H1 (cell line): ENCODE measurements at regions not wholly inside any gene's neighbourhood (a gene's known extent, or its start where the extent isn't known, plus 50 kb on each side); places are given as distances from the start of the nearest gene placed in this dataset.

Experiments
- CTCF ChIA-PET: fragments of 300-600 bp; sonication (Branson Sonifier 250); formaldehyde crosslinking; loops from one replicate; lab custom pipeline; 2021; ENCODE audit not compliant: partially characterized antibody; lab: Charles Lee
- POLR2A ChIA-PET: fragments of 300-600 bp; sonication (Branson Sonifier 250); formaldehyde crosslinking; loops from one replicate; lab custom pipeline; 2021; ENCODE audit warnings: inconsistent platforms; ENCODE audit not compliant: partially characterized antibody; lab: Charles Lee
- DNase-seq, 2 experiments: peaks; one replicate each; pipeline versions ENCODE4 v3.0.0 to v3.0.0-alpha.2; 2010 to 2022; ENCODE audit warnings: low spot score in 2 of 2, low read depth in 1 of 2, mixed read lengths in 1 of 2
- FAIRE-seq: peaks from 2 replicates; lab custom pipeline; 2011; peaks lifted over from hg19 to GRCh38; lab: Jason Lieb, UNC
- H2AFZ ChIP-seq: 2 replicates; pipeline ENCODE4 v1.8.1; 2012; ENCODE audit warnings: low read length, inconsistent platforms
- H2AK5ac ChIP-seq: 2 replicates; pipeline ENCODE4 v1.6.1; 2013; ENCODE audit warnings: low read depth, low read length
- H2BK120ac ChIP-seq: replicated peaks from 2 replicates; pipeline ENCODE3; 2013; ENCODE audit warnings: low read depth, low read length, inconsistent platforms
- H2BK12ac ChIP-seq: 2 replicates; pipeline ENCODE4 v1.6.1; 2013; ENCODE audit warnings: low read depth, low read length
- H2BK15ac ChIP-seq: 2 replicates; pipeline ENCODE4 v1.6.1; 2013; ENCODE audit warnings: low read length
- H2BK20ac ChIP-seq: 2 replicates; pipeline ENCODE4 v1.6.1; 2013; ENCODE audit warnings: low read length
- H2BK5ac ChIP-seq: 2 replicates; pipeline ENCODE4 v1.6.1; 2013; ENCODE audit warnings: low read depth, low read length
- H3K14ac ChIP-seq: 2 replicates; pipeline ENCODE4 v1.6.1; 2013; ENCODE audit warnings: inconsistent platforms; ENCODE audit not compliant: insufficient read length
- H3K18ac ChIP-seq: 2 replicates; pipeline ENCODE4 v1.6.1; 2013; ENCODE audit warnings: low read length; ENCODE audit errors: extremely low read depth
- H3K23ac ChIP-seq: 2 replicates; pipeline ENCODE4 v1.6.1; 2013; ENCODE audit warnings: inconsistent platforms; ENCODE audit not compliant: insufficient read length
- H3K23me2 ChIP-seq: 2 replicates; pipeline ENCODE4 v1.6.1; 2013; ENCODE audit warnings: low read depth, low read length
- H3K27ac ChIP-seq: 2 replicates; pipeline ENCODE4 v1.6.1; 2011; ENCODE audit warnings: low read depth, low read length, inconsistent platforms
- H3K27me3 ChIP-seq, 4 experiments: replicated peaks in 1 of 4; 1 replicate in 1 of 4; 2 replicates in 3 of 4; pipeline versions ENCODE4 v1.6.1 to v1.8.1; 2011 to 2013; ENCODE audit warnings: low read length in 3 of 4, mild to moderate bottlenecking in 3 of 4, inconsistent platforms in 2 of 4, mixed read lengths in 2 of 4, moderate library complexity in 1 of 4; ENCODE audit not compliant: control insufficient read depth in 3 of 4, insufficient read depth in 3 of 4; ENCODE audit errors: extremely low read depth in 1 of 4
- H3K36me3 ChIP-seq, 4 experiments: 2 replicates each; pipeline versions ENCODE4 v1.6.1 to v1.8.1; 2011 to 2013; ENCODE audit warnings: mild to moderate bottlenecking in 4 of 4, low read length in 3 of 4, moderate library complexity in 2 of 4, control low read depth in 1 of 4, inconsistent platforms in 1 of 4; ENCODE audit not compliant: insufficient read depth in 4 of 4, control insufficient read depth in 2 of 4
- H3K4ac ChIP-seq: replicated peaks from 2 replicates; pipeline ENCODE3; 2013; ENCODE audit warnings: low read length, low read depth, mixed read lengths, inconsistent platforms; ENCODE audit not compliant: insufficient read length
- H3K4me1 ChIP-seq, 4 experiments: replicated peaks in 1 of 4; 1 replicate in 1 of 4; 2 replicates in 3 of 4; pipeline versions ENCODE4 v1.6.1 to v1.8.1; 2011 to 2013; ENCODE audit warnings: low read length in 3 of 4, inconsistent platforms in 2 of 4, mixed read lengths in 1 of 4; ENCODE audit not compliant: insufficient read depth in 4 of 4, control insufficient read depth in 3 of 4
- H3K4me2 ChIP-seq, 2 experiments: 2 replicates each; pipeline versions ENCODE4 v1.6.1 to v1.8.1; 2011 to 2013; ENCODE audit warnings: low read depth in 2 of 2, low read length in 2 of 2, control low read depth in 1 of 2, inconsistent platforms in 1 of 2, mild to moderate bottlenecking in 1 of 2; ENCODE audit not compliant: insufficient read depth in 1 of 2
- H3K4me3 ChIP-seq, 4 experiments: fragments of 200-600, 300-600 bp in 1 of 4; sonication (generic), shearing (Covaris generic), sonication (Bioruptor Twin) in 1 of 4; 2 replicates each; pipeline versions ENCODE4 v1.5.1 to v1.8.1; 2011 to 2016; ENCODE audit warnings: low read length in 4 of 4, low read depth in 3 of 4, control low read depth in 2 of 4, inconsistent platforms in 2 of 4, mild to moderate bottlenecking in 2 of 4, mixed read lengths in 1 of 4, moderate library complexity in 1 of 4; ENCODE audit not compliant: insufficient read depth in 2 of 4; ENCODE audit errors: extremely low read depth in 1 of 4
- H3K56ac ChIP-seq: replicated peaks from 2 replicates; pipeline ENCODE3; 2013; ENCODE audit warnings: low read depth, mild to moderate bottlenecking, mixed read lengths, low read length, inconsistent platforms; ENCODE audit not compliant: insufficient read length
- H3K79me1 ChIP-seq: 2 replicates; pipeline ENCODE4 v1.6.1; 2013; ENCODE audit warnings: low read depth, low read length, control low read depth
- H3K79me2 ChIP-seq, 2 experiments: 2 replicates each; pipeline versions ENCODE4 v1.6.1 to v1.8.1; 2012 to 2013; ENCODE audit warnings: low read length in 2 of 2, mild to moderate bottlenecking in 2 of 2, inconsistent platforms in 1 of 2; ENCODE audit not compliant: insufficient read depth in 2 of 2, control insufficient read depth in 1 of 2
- H3K9ac ChIP-seq, 4 experiments: replicated peaks in 1 of 4; 1 replicate in 1 of 4; 2 replicates in 3 of 4; pipeline versions ENCODE4 v1.6.1 to v1.8.1; 2011 to 2013; ENCODE audit warnings: low read depth in 3 of 4, low read length in 3 of 4, control low read depth in 2 of 4, mild to moderate bottlenecking in 2 of 4, moderate library complexity in 2 of 4, inconsistent platforms in 1 of 4; ENCODE audit errors: extremely low read depth in 1 of 4
- H3K9me3 ChIP-seq, 2 experiments: 2 replicates each; pipeline versions ENCODE4 v1.6.1 to v1.8.1; 2012 to 2013; ENCODE audit warnings: mild to moderate bottlenecking in 2 of 2, moderate library complexity in 2 of 2, control low read depth in 1 of 2, inconsistent platforms in 1 of 2, low read depth in 1 of 2, low read length in 1 of 2, mixed read lengths in 1 of 2; ENCODE audit not compliant: insufficient read depth in 2 of 2
- H4K20me1 ChIP-seq, 2 experiments: replicated peaks in 1 of 2; 2 replicates each; pipeline versions ENCODE3 to v1.8.1; 2011 to 2013; ENCODE audit warnings: inconsistent platforms in 2 of 2, low read length in 2 of 2, mild to moderate bottlenecking in 1 of 2; ENCODE audit not compliant: insufficient read depth in 2 of 2, control insufficient read depth in 1 of 2
- H4K5ac ChIP-seq: 2 replicates; pipeline ENCODE4 v1.6.1; 2013; ENCODE audit warnings: low read length, low read depth, mixed read lengths, inconsistent platforms; ENCODE audit not compliant: insufficient read length
- H4K8ac ChIP-seq: 2 replicates; pipeline ENCODE4 v1.8.0; 2013; ENCODE audit warnings: mild to moderate bottlenecking, moderate library complexity, low read length, inconsistent platforms; ENCODE audit not compliant: insufficient read depth; ENCODE audit errors: extremely low read depth
- H4K91ac ChIP-seq: replicated peaks from 2 replicates; pipeline ENCODE3; 2013; ENCODE audit warnings: low read length, mixed read lengths, inconsistent platforms; ENCODE audit not compliant: insufficient read length
- POLR2AphosphoS5 ChIP-seq: IDR thresholded peaks from 2 replicates; pipeline ENCODE4 v1.6.1; 2011; ENCODE audit warnings: low read depth, low read length
- SIRT6 ChIP-seq: IDR thresholded peaks from one replicate; pipeline ENCODE4 v1.7.1; 2012; ENCODE audit warnings: low read length, inconsistent platforms
- TCF12 ChIP-seq: IDR thresholded peaks from 2 replicates; pipeline ENCODE4 v1.6.1; 2011; ENCODE audit warnings: low read depth, mild to moderate bottlenecking, low read length
- WGBS, 2 experiments: shearing (Covaris generic) in 1 of 2; methylation state at CpG; one replicate each; pipeline versions ENCODE4 v1.1.6 to v1.1.7; 2013 to 2015; ENCODE audit warnings: low lambda C conversion rate in 2 of 2, mixed read lengths in 2 of 2, inconsistent platforms in 1 of 2, low coverage in 1 of 2, missing lambda C conversion rate in 1 of 2; ENCODE audit not compliant: insufficient replicate concordance in 2 of 2, insufficient coverage in 1 of 2, insufficient read length in 1 of 2; ENCODE audit errors: extremely low coverage in 1 of 2, missing lambda C conversion rate in 1 of 2; 5-methylcytosine and 5-hydroxymethylcytosine counted together

- no peak overlapping the region for H2AK5ac ChIP-seq
- H3K23me2 ChIP-seq = no peaks in the 10 kb centered on the region
- H3K14ac ChIP-seq = no peak overlapping the region
- H4K8ac ChIP-seq = no peak overlapping the region
- H3K79me2 ChIP-seq = no peaks in the 10 kb centered on the region
- no peak overlapping the region for H3K27ac ChIP-seq
- CTCF ChIA-PET = interaction anchor here (0.6 to 1.6 kb wide), 5 partner anchors 9 to 1682 kb away, joined by 3 to 5 read pairs (median 3); no protein-coding TSS in a partner anchor
- H2BK120ac ChIP-seq = peak overlapping the region; percentile 21
- H3K4me1 ChIP-seq = peaks cover 0 to 2% (median 0%) of the 10 kb centered on the region in 4 experiments; a peak in 1 of 7 replicates
- TF ChIP-seq POLR2AphosphoS5 = no peak
- TF ChIP-seq SIRT6 = no peak
- no peak for TF ChIP-seq TCF12
- H4K91ac ChIP-seq = no peak overlapping the region
- H3K27me3 ChIP-seq = no peaks in the 10 kb centered on the region
- no peak overlapping the region for H3K18ac ChIP-seq
- no peak overlapping the region for H3K4me2 ChIP-seq
- H2BK20ac ChIP-seq = no peak overlapping the region
- H3K79me1 ChIP-seq = no peaks in the 10 kb centered on the region
- 86% methylated on average over 1 of the region's 1 CpG; no CpG with 5 or more reads in 1 of the 2 experiments for WGBS, 2 experiments
- H2AFZ ChIP-seq = no peak overlapping the region
- FAIRE-seq = peak; percentile 7
- DNase-seq = no peak
- POLR2A ChIA-PET = interaction anchor here (0.7 kb wide), 1 partner anchor 1865 kb away, joined by 3 read pairs; no protein-coding TSS in a partner anchor
- H2BK5ac ChIP-seq = no peak overlapping the region
- no peaks in the 10 kb centered on the region for H3K36me3 ChIP-seq
- no peak overlapping the region for H3K23ac ChIP-seq
- H3K4ac ChIP-seq = no peak overlapping the region
- H3K4me3 ChIP-seq = no peak overlapping the region
- no peak overlapping the region for H3K56ac ChIP-seq
- no peak overlapping the region for H4K5ac ChIP-seq
- no peaks in the 10 kb centered on the region for H4K20me1 ChIP-seq
- H2BK15ac ChIP-seq = no peak overlapping the region
- no peak overlapping the region for H3K9ac ChIP-seq
- H2BK12ac ChIP-seq = no peak overlapping the region
- H3K9me3 ChIP-seq = no peaks in the 10 kb centered on the region
Observed at GRCh38 chr4:136855886-136856285, 676.4 kb downstream of the PCDH18 start.
